Stimulated activated CD8-positive, alpha-beta memory T cell treated with anti-CD3 and anti-CD28 coated beads, Interleukin-4, amount 100 ng/mL, for 24 hours (primary cell): ENCODE measurements at regions not wholly inside any gene's neighbourhood (a gene's known extent, or its start where the extent isn't known, plus 50 kb on each side); places are given as distances from the start of the nearest gene placed in this dataset.

Source experiments
- DNase-seq: peaks from one replicate; pipeline ENCODE4 v3.0.0-alpha.2; 2020; ENCODE audit warnings: low read depth

GRCh38 chr16:87229230-87230188, 87.7 kb downstream of the C16orf95 start:
- DNase-seq, result no peak

DNA sequence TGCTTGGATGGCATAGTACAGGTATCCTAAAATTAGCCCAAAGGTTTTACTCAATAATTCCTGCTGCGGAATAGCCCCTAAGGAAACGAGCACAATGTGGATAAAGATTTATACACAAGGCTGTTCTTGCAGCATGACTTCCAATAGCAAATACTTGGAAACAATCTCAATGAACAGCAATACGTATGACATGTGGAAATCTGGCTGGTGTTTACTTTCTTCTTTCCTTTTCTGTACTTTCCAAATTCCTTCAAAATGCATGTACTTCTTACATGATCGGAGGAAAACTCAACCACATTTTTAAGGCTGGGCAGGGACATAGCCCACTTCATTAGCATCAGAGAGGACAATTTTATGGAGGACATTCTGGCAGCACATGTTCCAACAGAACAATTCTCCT, 86.6 kb downstream of the C16orf95 start:
- DNase-seq, result no peak

- DNase-seq, result no peak
These were observed 85.9 kb downstream of the C16orf95 start for GRCh38 chr16:87231295-87231694.

GRCh38 chr16:87231911-87232310, 85.3 kb downstream of the C16orf95 start:
- DNase-seq, result no peak

DNA sequence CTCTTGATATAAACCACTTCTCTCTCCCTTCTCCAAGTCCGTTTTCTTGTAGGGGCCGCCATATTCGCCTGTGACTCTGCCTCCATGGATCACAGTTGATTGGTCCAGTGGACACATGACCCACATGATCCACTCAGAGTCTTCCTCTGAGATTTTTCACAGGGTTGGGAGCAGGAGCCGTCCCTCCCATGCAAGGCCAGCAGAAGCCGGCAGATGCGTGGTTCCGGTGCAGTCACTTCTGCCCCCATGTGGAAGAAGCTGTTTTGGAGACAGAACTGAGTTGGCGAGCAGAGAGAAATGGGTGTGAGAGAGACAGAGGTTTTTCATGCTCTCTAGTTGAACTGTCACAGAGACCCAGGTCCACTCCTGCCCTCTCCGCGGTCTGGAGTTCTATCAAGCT, 83.3 kb downstream of the C16orf95 start:
- no peak for DNase-seq

DNA sequence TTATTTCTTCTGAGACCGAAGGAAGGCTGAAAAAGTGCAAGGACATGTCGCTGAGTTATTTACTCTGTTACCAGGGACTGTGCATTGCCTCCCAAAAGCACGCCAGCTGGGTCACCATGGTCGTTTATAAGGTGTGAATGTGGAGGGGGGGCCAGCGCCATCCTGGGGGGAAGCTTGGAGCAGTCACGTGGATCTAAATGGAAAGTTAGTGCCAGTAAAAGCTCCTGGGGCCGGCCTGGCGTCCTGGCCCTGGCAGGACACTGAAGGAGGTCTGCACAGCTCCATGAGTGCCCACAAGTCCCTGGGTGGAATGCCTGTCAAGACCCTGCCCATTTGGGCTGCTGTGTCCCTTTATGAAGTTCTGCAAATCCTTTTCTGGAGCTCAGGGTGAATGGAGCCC, 82.6 kb downstream of the C16orf95 start:
- no peak for DNase-seq

DNA sequence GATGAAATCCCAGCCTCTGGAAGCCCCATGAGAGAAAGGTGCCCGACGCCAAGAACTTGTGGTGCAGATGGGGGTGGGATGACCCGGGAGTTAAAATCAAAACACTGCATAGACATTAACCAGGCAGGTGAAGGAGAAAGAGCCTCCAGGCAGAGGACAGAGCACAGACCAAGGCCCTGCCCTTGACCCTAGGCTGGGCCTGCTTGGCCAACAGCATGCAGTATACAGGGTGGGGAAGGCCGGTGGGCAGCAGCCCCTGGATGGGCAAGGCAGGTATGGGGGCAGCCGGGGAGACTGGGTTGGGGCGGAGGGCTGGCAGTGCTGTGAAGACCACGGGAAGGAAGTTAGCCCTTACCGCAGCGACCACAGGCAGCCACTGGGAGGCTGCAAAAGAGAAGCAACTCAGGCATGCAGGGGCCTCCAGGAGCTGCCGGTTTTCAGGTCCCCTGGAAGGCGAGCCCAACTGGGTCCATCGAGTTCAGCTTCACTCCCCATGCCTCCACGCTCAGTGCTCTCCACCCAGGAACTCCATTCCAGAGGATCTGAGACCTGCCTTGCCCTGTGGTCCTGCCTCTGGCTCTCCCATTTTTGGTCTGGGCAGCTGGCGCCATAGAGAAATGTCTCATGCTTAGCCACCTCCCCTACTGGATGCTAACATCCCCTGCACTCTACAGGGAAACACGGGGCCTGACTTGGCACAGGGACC, 81.2 kb downstream of the C16orf95 start:
- no peak for DNase-seq

- no peak for DNase-seq
These were observed 80.6 kb downstream of the C16orf95 start for GRCh38 chr16:87236516-87237115.

DNA sequence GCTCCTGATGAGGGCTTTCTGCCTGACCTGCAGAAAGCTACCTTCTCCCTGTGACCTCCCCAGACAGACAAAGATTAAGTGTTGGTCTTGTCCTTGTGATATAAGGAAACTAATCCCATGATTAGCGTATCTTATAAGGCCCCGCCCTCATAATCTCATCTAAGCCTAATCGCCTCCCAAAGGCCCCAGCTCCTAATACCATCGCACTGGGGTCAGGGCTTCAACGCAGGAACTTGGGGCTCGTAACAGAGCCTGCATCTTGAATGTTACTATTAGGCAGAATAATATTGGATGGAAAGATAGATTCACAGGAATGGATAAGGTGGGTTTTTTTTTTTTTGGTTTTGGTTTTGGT, 78.9 kb downstream of the C16orf95 start:
- DNase-seq, result no peak

DNA sequence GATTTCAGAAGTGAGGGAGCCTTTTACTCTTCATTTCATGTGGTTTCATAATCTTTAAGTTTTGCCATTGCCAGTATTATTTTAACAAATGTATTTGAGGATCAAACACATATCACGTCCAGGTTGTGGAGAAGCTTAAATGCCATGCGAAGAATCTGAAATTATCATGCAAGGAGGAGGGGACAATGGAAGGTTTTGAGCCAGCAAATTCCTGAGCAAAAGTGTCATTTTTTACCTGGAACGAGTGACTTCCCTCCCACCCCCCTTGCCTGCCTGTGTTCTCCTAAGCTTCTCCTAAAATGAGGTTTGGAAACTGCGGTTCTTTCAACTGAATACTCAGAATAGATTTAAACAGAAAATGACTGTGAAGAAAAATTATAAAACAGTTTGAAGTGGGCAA, 77.6 kb downstream of the C16orf95 start:
- no peak for DNase-seq

- no peak for DNase-seq
These were observed 76.7 kb downstream of the C16orf95 start for GRCh38 chr16:87240211-87241136.

DNA sequence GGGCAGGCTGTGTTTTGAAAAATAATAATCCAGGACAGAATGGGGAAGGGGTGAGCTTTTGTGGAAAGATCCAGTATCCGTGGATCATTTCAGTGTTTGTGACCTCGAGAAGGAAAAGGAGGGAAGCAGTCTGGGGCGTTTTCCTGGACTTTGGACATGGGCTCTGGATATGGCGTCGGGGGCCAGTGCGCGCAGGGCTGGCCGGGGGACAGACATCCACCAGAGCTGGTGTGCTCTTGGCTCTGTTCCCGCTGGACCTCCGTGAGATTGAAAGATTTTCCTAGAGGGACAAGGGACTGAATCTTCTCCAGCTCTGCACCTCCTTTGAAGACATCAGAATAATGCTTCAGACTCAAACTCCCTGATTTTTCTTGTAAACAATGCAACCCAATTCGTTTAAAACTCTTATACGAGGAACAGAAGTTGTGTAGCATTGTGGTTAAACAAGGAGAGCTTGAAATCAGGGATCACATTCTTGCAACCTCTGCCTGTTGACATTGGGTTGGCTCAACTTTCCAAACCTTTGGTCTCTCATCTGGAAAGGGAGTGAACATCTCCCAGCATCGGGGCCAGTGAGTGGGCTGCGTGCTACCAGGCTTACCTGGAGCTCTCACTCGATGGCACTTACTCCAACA, 75.9 kb downstream of the C16orf95 start:
- no peak for DNase-seq

- no peak for DNase-seq
These were observed 73.7 kb downstream of the C16orf95 start for GRCh38 chr16:87243478-87243877.

DNA sequence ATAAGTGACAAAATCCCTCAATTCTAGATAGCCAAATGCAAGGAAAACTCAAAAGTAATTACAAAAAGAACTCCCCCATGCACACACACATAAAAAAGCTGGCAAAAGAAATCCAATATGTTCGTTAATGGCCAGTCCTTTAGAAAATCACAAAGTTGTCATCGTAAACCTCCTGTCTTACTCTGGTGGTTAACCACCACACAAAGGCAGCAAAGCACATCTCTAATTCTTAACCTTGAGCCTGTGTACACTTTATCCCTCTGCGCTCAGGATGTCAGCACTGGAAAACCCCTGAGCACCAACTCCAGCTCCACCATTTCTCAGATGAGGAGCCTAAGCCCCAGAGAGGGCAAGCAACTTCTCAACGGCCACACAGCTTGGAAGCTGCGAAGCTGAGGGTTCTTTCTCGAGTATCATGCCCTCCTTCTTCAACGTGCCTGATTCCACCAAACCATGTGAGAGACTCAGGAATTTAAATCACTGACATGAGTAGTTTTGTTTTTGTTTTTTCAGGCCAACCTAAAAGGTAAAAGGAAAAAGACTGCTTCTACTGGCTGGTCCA, 72.5 kb downstream of the C16orf95 start:
- DNase-seq, result no peak

DNA sequence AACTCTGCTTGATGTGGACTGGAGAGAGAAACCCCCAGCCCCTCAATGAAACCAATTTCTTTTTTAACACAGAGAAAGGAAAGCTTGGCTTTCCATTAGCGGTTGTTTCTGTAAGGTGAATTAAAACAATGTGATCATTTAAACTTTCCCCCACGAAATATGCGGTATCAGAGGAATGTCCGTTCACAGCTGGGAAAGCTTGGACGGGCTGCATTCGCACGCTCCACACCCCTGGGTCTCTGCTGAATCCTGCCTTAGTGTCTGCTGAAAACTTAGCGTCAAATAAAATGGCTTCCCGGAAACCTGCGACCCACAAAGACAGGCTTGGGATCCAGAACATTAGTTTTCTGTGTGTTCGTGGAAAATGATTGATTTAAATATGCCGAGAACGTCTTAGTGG, 71.7 kb downstream of the C16orf95 start:
- no peak for DNase-seq

DNA sequence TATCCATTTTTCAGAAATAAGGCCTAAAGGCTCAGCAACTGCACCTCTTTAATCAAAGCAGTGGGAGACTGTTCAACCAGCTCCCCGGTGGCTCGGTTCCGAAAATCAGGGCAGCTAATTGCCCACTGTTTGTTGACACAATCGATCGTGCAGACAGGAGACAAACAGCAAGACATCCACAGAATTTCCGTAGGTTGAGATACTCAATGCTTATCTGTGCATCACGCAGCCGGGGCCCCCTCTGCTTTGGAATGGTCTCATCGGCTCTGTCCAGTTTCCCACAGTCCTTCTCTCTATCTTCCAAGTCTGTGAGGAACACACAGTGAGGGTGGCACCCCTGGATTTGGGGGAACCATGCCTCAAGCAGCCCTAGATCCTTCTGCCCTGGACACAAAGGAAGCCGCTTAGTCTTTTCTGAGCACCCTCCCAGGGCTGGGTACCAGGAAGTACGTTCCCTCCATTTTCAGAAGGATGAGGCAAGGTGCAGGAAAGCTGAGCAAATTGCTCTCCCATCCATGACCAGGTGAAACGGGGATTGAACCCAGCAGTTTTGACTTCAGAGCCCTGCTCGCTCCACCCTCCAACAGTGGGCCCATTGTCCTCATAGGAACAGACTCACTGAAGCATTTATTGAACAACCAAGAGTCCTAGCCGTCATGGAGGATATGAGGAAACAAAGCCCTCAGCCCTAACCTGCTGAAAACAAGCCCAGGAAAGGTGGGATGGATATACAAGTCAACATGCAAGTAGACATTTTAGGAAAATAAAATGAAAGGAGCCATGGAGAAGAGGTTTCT, 70.7 kb downstream of the C16orf95 start:
- no peak for DNase-seq

DNA sequence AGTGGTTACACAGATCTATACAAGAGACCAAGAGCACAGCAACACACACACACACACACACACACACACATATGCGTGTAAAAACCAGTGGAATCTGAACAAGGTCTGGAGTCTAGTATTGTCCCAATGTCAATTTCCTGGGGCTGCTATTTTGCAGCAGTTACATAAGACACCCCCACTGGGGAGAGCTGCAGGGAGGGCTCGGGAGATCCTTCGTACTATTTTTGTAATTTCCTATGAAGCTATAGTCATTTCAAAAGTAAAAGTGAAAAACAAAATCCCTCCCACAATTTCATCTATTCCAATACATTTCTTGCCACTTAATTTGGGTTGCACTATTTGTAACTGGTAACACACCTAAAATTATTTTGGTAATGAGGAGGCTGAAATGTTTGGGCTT, 68.5 kb downstream of the C16orf95 start:
- DNase-seq, result no peak

GRCh38 chr16:87249425-87249824, 67.8 kb downstream of the C16orf95 start:
- DNase-seq, result no peak

DNA sequence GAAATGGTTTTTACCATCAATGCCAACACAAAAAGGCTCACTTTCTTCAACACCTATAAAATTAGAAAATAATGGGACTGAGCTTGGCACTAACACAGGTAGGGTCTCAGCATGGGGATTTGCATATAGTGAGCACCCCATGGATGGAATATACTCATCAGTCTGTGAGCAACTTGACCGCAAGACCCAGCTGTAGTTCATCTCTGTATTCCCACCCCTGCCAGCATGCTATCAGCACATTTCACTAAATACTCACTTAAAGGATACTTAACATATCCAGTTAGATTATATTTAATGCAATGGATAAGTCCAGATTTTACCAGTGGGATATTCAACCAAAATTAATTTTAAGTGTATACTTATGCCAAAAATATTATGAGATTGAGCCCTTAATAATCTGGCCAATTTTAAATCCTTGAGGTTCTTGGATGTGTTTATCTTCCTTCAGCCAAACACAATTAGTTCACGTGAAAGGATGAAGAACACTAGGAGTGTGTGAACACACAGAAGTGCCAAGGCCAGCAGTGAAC, 66.7 kb downstream of the C16orf95 start:
- DNase-seq, result no peak
